ENCODE measurements at regions not wholly inside any gene's neighbourhood (a gene's known extent, or its start where the extent isn't known, plus 50 kb on each side); places are given as distances from the start of the nearest gene placed in this dataset.

DNA sequence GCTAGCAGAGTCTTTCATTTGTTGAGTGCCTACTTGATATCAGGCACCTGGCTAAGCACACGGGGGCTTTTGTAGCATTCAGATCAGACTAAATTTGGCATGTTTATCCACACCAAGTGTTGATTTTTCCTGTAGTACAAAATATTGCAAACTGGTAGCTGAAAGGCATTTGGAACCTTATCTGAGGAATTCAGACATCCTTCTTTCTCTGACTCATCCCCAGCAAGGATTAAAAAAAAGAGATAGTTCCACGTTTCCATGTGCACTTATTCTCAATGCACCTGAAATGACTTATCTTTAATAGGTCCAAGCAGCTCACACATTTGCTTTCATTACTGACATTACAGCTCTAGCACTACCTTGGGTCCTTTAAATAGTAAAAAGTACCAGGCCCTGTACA is 786.0 kb upstream of the GRM7 start:
- TF ChIP-seq, protein P1, sequence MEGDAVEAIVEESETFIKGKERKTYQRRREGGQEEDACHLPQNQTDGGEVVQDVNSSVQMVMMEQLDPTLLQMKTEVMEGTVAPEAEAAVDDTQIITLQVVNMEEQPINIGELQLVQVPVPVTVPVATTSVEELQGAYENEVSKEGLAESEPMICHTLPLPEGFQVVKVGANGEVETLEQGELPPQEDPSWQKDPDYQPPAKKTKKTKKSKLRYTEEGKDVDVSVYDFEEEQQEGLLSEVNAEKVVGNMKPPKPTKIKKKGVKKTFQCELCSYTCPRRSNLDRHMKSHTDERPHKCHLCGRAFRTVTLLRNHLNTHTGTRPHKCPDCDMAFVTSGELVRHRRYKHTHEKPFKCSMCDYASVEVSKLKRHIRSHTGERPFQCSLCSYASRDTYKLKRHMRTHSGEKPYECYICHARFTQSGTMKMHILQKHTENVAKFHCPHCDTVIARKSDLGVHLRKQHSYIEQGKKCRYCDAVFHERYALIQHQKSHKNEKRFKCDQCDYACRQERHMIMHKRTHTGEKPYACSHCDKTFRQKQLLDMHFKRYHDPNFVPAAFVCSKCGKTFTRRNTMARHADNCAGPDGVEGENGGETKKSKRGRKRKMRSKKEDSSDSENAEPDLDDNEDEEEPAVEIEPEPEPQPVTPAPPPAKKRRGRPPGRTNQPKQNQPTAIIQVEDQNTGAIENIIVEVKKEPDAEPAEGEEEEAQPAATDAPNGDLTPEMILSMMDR (IDR thresholded peaks at IDR 0.05; ENCODE audit: insufficient read depth, low read depth, low read length), result no peak
- TF ChIP-seq EZH2 (IDR thresholded peaks at IDR 0.05; ENCODE audit: insufficient read depth, low read length), result no peak
